GM06990 (cell line): ENCODE measurements at regions not wholly inside any gene's neighbourhood (a gene's known extent, or its start where the extent isn't known, plus 50 kb on each side); places are given as distances from the start of the nearest gene placed in this dataset.

Experiments
- DNase-seq: peaks from one replicate; pipeline ENCODE4 v3.0.0-alpha.2; 2011; ENCODE audit not compliant: insufficient read length; ENCODE audit errors: extremely low read depth
- H3K27me3 ChIP-seq: replicated peaks from 2 replicates; pipeline ENCODE4 v1.6.0; 2011; ENCODE audit warnings: low read length; ENCODE audit not compliant: control insufficient read depth, insufficient read depth
- H3K36me3 ChIP-seq: 2 replicates; pipeline ENCODE4 v1.5.1; 2011; ENCODE audit warnings: low read length; ENCODE audit not compliant: control insufficient read depth, insufficient read depth
- H3K4me3 ChIP-seq: replicated peaks from 2 replicates; pipeline ENCODE4 v1.5.1; 2011; ENCODE audit warnings: low read depth, mild to moderate bottlenecking, control low read depth, low read length
- CTCF ChIP-seq: IDR thresholded peaks from 2 replicates; pipeline ENCODE4 v1.5.1; 2011; ENCODE audit warnings: low read length, control low read depth, mild to moderate bottlenecking, inconsistent platforms; ENCODE audit not compliant: insufficient read depth, poor library complexity, severe bottlenecking

GRCh38 chr7:18315241-18315640, 180.3 kb upstream of the HDAC9 start:
- H3K36me3 ChIP-seq, result no peaks in the 10 kb centered on the region
- no peak for TF ChIP-seq CTCF
- DNase-seq, result no peak
- H3K27me3 ChIP-seq, result no peaks in the 10 kb centered on the region
- no peak overlapping the region for H3K4me3 ChIP-seq

GRCh38 chr7:18317941-18318340, 177.6 kb upstream of the HDAC9 start:
- TF ChIP-seq CTCF, result no peak
- DNase-seq, result no peak

GRCh38 chr7:18320422-18320821, 175.1 kb upstream of the HDAC9 start:
- no peak for DNase-seq
- TF ChIP-seq CTCF, result no peak
- Histone ChIP-seq H3K36me3 (no peaks in the 10 kb centered on the region), H3K27me3 (no peaks in the 10 kb centered on the region), H3K4me3 (no peak overlapping the region)

More at GRCh38 chr7:18317941-18318340, 177.6 kb upstream of the HDAC9 start:
- Histone ChIP-seq H3K4me3 (no peak overlapping the region), H3K36me3 (no peaks in the 10 kb centered on the region), H3K27me3 (no peaks in the 10 kb centered on the region)

- no peak overlapping the region for H3K4me3 ChIP-seq
- no peaks in the 10 kb centered on the region for H3K27me3 ChIP-seq
- DNase-seq, result peak; percentile 25
- H3K36me3 ChIP-seq, result no peaks in the 10 kb centered on the region
- peak; percentile 63 for TF ChIP-seq CTCF
Observed at GRCh38 chr7:18320971-18321567, 174.5 kb upstream of the HDAC9 start.

- H3K4me3 ChIP-seq, result no peak overlapping the region
- no peaks in the 10 kb centered on the region for H3K36me3 ChIP-seq
- TF ChIP-seq CTCF, result no peak
- DNase-seq, result no peak
- H3K27me3 ChIP-seq, result no peaks in the 10 kb centered on the region
Observed at GRCh38 chr7:18330548-18330947, 165.0 kb upstream of the HDAC9 start.

- H3K27me3 ChIP-seq, result no peaks in the 10 kb centered on the region
- H3K36me3 ChIP-seq, result no peaks in the 10 kb centered on the region
- no peak overlapping the region for H3K4me3 ChIP-seq
Observed at GRCh38 chr7:18336626-18337025, 158.9 kb upstream of the HDAC9 start.

More at GRCh38 chr7:18336626-18337025, 158.9 kb upstream of the HDAC9 start:
- no peak for TF ChIP-seq CTCF
- DNase-seq, result no peak
